ENCODE measurements at regions not wholly inside any gene's neighbourhood (a gene's known extent, or its start where the extent isn't known, plus 50 kb on each side); places are given as distances from the start of the nearest gene placed in this dataset.

GRCh38 chr6:142009647-142010046 lies 123.1 kb upstream of the GJE1 start:
- DNase-seq (ENCODE audit: extremely low spot score), result no peak
- no peak for TF ChIP-seq CTCF (IDR thresholded peaks at IDR 0.05; ENCODE audit: control extremely low read depth, extremely low read depth, low read depth, missing control alignments)
- ChIA-PET CTCF (interaction anchor here (1.6 kb wide), 1 partner anchor 20 kb away, joined by 6 read pairs; no protein-coding TSS in a partner anchor), POLR2A (no interaction called here)

GRCh38 chr6:142008781-142009180 lies 123.9 kb upstream of the GJE1 start:
- no peak for TF ChIP-seq CTCF (IDR thresholded peaks at IDR 0.05; ENCODE audit: control extremely low read depth, extremely low read depth, low read depth, missing control alignments)
- CTCF ChIA-PET, result no interaction called here
- POLR2A ChIA-PET, result no interaction called here
- no peak for DNase-seq (ENCODE audit: extremely low spot score)

GRCh38 chr6:142008016-142008735 lies 124.5 kb upstream of the GJE1 start:
- TF ChIP-seq CTCF (IDR thresholded peaks at IDR 0.05; ENCODE audit: control extremely low read depth, extremely low read depth, low read depth, missing control alignments), result no peak
- POLR2A ChIA-PET, result no interaction called here
- no peak for DNase-seq (ENCODE audit: extremely low spot score)
- CTCF ChIA-PET, result no interaction called here

- ChIA-PET CTCF (interaction anchor here (0.7 to 0.9 kb wide), 2 partner anchors 11 to 15 kb away, joined by 3 read pairs; no protein-coding TSS in a partner anchor), POLR2A (no interaction called here)
- no peak for DNase-seq (ENCODE audit: extremely low spot score)
- no peak for TF ChIP-seq CTCF (IDR thresholded peaks at IDR 0.05; ENCODE audit: control extremely low read depth, extremely low read depth, low read depth, missing control alignments)
These were observed 127.7 kb upstream of the GJE1 start for GRCh38 chr6:142005021-142005420.

- no peak for TF ChIP-seq CTCF (IDR thresholded peaks at IDR 0.05; ENCODE audit: control extremely low read depth, extremely low read depth, low read depth, missing control alignments)
- CTCF ChIA-PET, result interaction anchor here (2.4 kb wide), 1 partner anchor 14 kb away, joined by 8 read pairs; no protein-coding TSS in a partner anchor
- no peak for DNase-seq (ENCODE audit: extremely low spot score)
- POLR2A ChIA-PET, result no interaction called here
These were observed 129.8 kb upstream of the GJE1 start for GRCh38 chr6:142002825-142003405.

- POLR2A ChIA-PET, result no interaction called here
- no peak for TF ChIP-seq CTCF (IDR thresholded peaks at IDR 0.05; ENCODE audit: control extremely low read depth, extremely low read depth, low read depth, missing control alignments)
- DNase-seq (ENCODE audit: extremely low spot score), result no peak
- CTCF ChIA-PET, result no interaction called here
These were observed 135.9 kb upstream of the GJE1 start for GRCh38 chr6:141996823-141997222.
